SU-DHL-6 (cell line): ENCODE measurements at regions not wholly inside any gene's neighbourhood (a gene's known extent, or its start where the extent isn't known, plus 50 kb on each side); places are given as distances from the start of the nearest gene placed in this dataset.

Experiments
- H2AFZ ChIP-seq: fragments of 200-600 bp; sonication (generic); 2 replicates; pipeline ENCODE4 v1.6.1; 2014; ENCODE audit warnings: low read depth, mild to moderate bottlenecking, moderate library complexity, mixed read lengths, antibody characterized with exemption, low read length; ENCODE audit not compliant: severe bottlenecking
- H3F3A ChIP-seq: fragments of 200-600 bp; shearing (Covaris generic); 2 replicates; pipeline ENCODE4 v1.6.0; 2016; ENCODE audit warnings: antibody characterized with exemption, mild to moderate bottlenecking; ENCODE audit not compliant: insufficient read depth
- H3K27ac ChIP-seq: fragments of 200-600 bp; sonication (generic); 2 replicates; pipeline ENCODE4 v1.5.1; 2016; ENCODE audit warnings: low read depth, mild to moderate bottlenecking, low read length, moderate library complexity, mixed read lengths
- H3K27me3 ChIP-seq: fragments of 200-600 bp; sonication (generic), shearing (Covaris generic); 2 replicates; pipeline ENCODE4 v1.6.0; 2014; ENCODE audit warnings: mild to moderate bottlenecking, low read length
- H3K36me3 ChIP-seq: fragments of 200-600 bp; sonication (generic); 2 replicates; pipeline ENCODE4 v1.6.1; 2014; ENCODE audit warnings: mild to moderate bottlenecking, low read length, mixed read lengths
- H3K4me2 ChIP-seq: fragments of 300-600, 200-600 bp; shearing (Covaris generic), sonication (generic); 2 replicates; pipeline ENCODE4 v1.6.0; 2014; ENCODE audit warnings: low read length, low read depth, mild to moderate bottlenecking; ENCODE audit not compliant: poor library complexity, severe bottlenecking
- H3K4me3 ChIP-seq: fragments of 200-600 bp; sonication (generic); 2 replicates; pipeline ENCODE4 v1.5.1; 2014; ENCODE audit warnings: antibody characterized with exemption, low read length, mild to moderate bottlenecking, mixed read lengths; ENCODE audit not compliant: insufficient read depth, poor library complexity, severe bottlenecking
- H3K79me2 ChIP-seq: fragments of 200-600 bp; sonication (generic); 2 replicates; pipeline ENCODE4 v1.6.1; 2014; ENCODE audit warnings: mild to moderate bottlenecking, low read length, moderate library complexity; ENCODE audit not compliant: insufficient read depth
- H3K9ac ChIP-seq: fragments of 200-600 bp; sonication (generic); 2 replicates; pipeline ENCODE4 v1.7.0; 2014; ENCODE audit warnings: mild to moderate bottlenecking, low read length
- H3K9me2 ChIP-seq: fragments of 200-600 bp; sonication (generic); replicated peaks from 2 replicates; pipeline ENCODE4 v1.6.1; 2014; ENCODE audit warnings: low read length; ENCODE audit not compliant: insufficient read depth
- H3K9me3 ChIP-seq: fragments of 200-600 bp; sonication (generic); 2 replicates; pipeline ENCODE4 v1.6.1; 2014; ENCODE audit warnings: low read length, mixed read lengths; ENCODE audit not compliant: insufficient read depth
- H4K20me1 ChIP-seq: fragments of 200-600 bp; sonication (generic); 2 replicates; pipeline ENCODE4 v1.6.1; 2014; ENCODE audit warnings: low read depth, mild to moderate bottlenecking, antibody characterized with exemption, low read length, moderate library complexity, mixed read lengths
- EZH2phosphoT487 ChIP-seq: fragments of 200-600 bp; sonication (generic), shearing (Covaris generic); conservative IDR thresholded peaks from 2 replicates; pipeline ENCODE4 v1.6.1; 2018; ENCODE audit warnings: mild to moderate bottlenecking, antibody characterized with exemption, low read length, moderate library complexity, mixed read lengths
- TF ChIP-seq, protein P1 (sequence below): fragments of 200-600 bp; sonication (generic); IDR thresholded peaks from one replicate; pipeline ENCODE4 v1.5.1; 2017; ENCODE audit warnings: antibody characterized with exemption, mild to moderate bottlenecking, low read length, moderate library complexity; ENCODE audit not compliant: insufficient read depth, poor library complexity, severe bottlenecking

- no peak overlapping the region for H2AFZ ChIP-seq
- no peaks in the 10 kb centered on the region for H3K27me3 ChIP-seq
- no peaks in the 10 kb centered on the region for H3K9me3 ChIP-seq
- peaks cover 12% of the 10 kb centered on the region; the same call in 1 of the 2 replicates for H4K20me1 ChIP-seq
- H3F3A ChIP-seq, result no peaks in the 10 kb centered on the region; the same call in 1 of the 2 replicates
- no peak overlapping the region for H3K9ac ChIP-seq
- no peaks in the 10 kb centered on the region for H3K9me2 ChIP-seq
- TF ChIP-seq, protein P1, sequence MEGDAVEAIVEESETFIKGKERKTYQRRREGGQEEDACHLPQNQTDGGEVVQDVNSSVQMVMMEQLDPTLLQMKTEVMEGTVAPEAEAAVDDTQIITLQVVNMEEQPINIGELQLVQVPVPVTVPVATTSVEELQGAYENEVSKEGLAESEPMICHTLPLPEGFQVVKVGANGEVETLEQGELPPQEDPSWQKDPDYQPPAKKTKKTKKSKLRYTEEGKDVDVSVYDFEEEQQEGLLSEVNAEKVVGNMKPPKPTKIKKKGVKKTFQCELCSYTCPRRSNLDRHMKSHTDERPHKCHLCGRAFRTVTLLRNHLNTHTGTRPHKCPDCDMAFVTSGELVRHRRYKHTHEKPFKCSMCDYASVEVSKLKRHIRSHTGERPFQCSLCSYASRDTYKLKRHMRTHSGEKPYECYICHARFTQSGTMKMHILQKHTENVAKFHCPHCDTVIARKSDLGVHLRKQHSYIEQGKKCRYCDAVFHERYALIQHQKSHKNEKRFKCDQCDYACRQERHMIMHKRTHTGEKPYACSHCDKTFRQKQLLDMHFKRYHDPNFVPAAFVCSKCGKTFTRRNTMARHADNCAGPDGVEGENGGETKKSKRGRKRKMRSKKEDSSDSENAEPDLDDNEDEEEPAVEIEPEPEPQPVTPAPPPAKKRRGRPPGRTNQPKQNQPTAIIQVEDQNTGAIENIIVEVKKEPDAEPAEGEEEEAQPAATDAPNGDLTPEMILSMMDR, result no peak
- no peak for TF ChIP-seq EZH2phosphoT487
- H3K4me2 ChIP-seq, result no peak overlapping the region
- no peak overlapping the region for H3K27ac ChIP-seq
- peaks cover 92% of the 10 kb centered on the region for H3K79me2 ChIP-seq
- H3K4me3 ChIP-seq, result no peak overlapping the region
- 0 out of 2 replicates have a peak, but pooled peaks cover 6% of the 10 kb centered on the region for H3K36me3 ChIP-seq
These were observed 175.8 kb downstream of the PHETA1 start for GRCh38 chr12:111193067-111193466.

DNA sequence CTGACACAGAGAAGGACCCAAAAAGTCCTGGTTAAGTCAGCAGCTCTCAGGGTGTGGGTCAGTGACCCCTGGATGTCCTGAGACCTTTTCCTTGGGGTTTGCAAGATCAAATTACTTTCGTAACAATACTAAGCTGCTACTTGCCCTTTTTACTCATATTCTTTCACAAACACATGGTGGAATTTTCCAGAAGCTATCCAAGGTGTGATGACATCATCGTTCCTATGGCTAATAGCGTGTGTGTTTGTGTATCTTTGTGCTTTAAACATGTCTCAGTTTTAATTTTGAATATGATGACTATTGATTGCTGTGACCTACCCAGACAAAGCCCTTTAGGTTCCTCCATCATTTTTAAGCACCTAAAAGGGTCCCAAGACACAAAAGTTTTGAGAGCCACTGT lies 176.2 kb downstream of the PHETA1 start:
- Histone ChIP-seq H3K4me2 (no peak overlapping the region), H3K4me3 (no peak overlapping the region), H3K9me3 (no peaks in the 10 kb centered on the region), H3K79me2 (peaks cover 92% of the 10 kb centered on the region), H2AFZ (no peak overlapping the region), H3K36me3 (0 out of 2 replicates have a peak, but pooled peaks cover 6% of the 10 kb centered on the region), H3K27ac (no peak overlapping the region), H3K27me3 (no peaks in the 10 kb centered on the region), H3K9ac (no peak overlapping the region), H3K9me2 (no peaks in the 10 kb centered on the region), H3F3A (no peaks in the 10 kb centered on the region; the same call in 1 of the 2 replicates), H4K20me1 (peaks cover 12% of the 10 kb centered on the region; the same call in 1 of the 2 replicates)
- TF ChIP-seq, protein P1, result no peak
- TF ChIP-seq EZH2phosphoT487, result no peak

DNA sequence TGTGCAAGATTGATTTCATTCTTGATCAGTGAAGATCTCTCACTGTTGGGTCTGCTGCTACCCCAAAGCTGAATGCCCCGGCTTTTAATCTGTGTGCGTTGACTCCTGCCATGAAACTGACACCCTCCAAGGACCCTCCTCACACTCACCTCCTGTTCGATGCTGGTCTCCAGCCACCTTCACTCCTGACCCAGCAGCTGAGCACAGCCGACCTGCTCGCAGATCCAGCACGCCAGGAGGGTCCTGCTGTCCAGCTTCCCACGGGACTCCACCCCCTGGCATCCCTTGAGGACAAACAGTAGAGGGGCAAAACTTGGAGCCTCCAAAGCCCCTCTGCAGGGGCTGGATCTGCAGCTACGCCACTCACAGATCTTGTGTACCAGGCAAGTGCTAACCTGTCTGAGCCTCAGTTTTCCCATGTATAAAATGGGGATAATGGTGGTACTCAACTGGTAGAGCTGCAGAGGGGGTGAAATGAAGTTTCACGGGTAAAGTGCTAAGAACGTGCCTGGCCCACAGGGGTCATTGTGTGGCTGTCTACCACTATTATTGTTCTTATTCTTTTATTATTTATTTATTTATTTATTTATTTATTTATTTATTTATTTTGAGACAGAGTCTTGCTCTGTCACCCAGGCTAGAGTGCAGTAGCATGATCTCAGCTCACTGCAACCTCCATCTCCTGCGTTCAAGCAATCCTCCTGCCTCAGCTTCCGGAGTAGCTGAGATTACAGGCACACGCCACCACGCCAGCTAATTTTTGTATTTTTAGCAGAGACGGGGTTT lies 178.0 kb downstream of the PHETA1 start:
- H3K9me3 ChIP-seq, result no peaks in the 10 kb centered on the region
- H4K20me1 ChIP-seq, result peaks cover 6% of the 10 kb centered on the region; the same call in 1 of the 2 replicates
- no peak overlapping the region for H3K27ac ChIP-seq
- no peak for TF ChIP-seq EZH2phosphoT487
- TF ChIP-seq, protein P1, result no peak
- no peaks in the 10 kb centered on the region for H3F3A ChIP-seq
- no peak overlapping the region for H3K4me2 ChIP-seq
- H3K79me2 ChIP-seq, result peaks cover 90% of the 10 kb centered on the region
- H3K36me3 ChIP-seq, result 0 out of 2 replicates have a peak, but pooled peaks cover 6% of the 10 kb centered on the region
- no peak overlapping the region for H3K9ac ChIP-seq
- H2AFZ ChIP-seq, result no peak overlapping the region
- H3K4me3 ChIP-seq, result no peak overlapping the region
- no peaks in the 10 kb centered on the region for H3K9me2 ChIP-seq
- no peaks in the 10 kb centered on the region for H3K27me3 ChIP-seq
